ENCODE measurements at regions not wholly inside any gene's neighbourhood (a gene's known extent, or its start where the extent isn't known, plus 50 kb on each side); places are given as distances from the start of the nearest gene placed in this dataset.

DNA sequence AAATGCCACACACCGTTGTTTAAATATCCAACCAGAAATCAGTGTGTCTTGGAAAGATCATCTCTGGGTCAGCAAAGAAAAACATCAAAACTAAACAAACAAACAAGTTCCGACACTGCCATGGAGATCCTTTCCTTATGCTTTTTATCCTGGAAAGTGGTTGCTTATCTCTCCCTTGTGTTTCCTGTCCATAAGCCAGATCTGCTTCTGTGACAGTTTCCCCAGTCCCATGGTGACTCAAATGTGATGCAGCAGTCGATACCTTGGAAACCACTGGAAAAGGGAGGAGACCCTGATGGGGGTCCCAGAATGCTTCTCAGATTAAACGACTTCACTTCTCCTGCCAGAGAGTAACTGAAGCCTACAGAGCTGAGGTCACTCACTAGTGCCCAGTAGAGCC, 94.7 kb downstream of the DMRTA2 start:
- TF ChIP-seq EZH2 (IDR thresholded peaks at IDR 0.05): no peak
- TF ChIP-seq POLR2AphosphoS5 (IDR thresholded peaks at IDR 0.05; ENCODE audit: borderline replicate concordance, low read depth, low read length): no peak
- TF ChIP-seq FOXP2 (optimal IDR thresholded peaks at IDR 0.05; ENCODE audit: control extremely low read depth, extremely low read length, insufficient read depth): no peak

All from SK-N-MC (cell line).